Hepatocyte (in vitro differentiated cells): ENCODE measurements at regions not wholly inside any gene's neighbourhood (a gene's known extent, or its start where the extent isn't known, plus 50 kb on each side); places are given as distances from the start of the nearest gene placed in this dataset.

ENCODE experiments used
- DNase-seq: peaks from one replicate; pipeline ENCODE4 v3.0.0-alpha.2; 2016; ENCODE audit warnings: low spot score
- H2AFZ ChIP-seq: fragments of 200-600 bp; sonication (generic); 2 replicates; pipeline ENCODE4 v1.6.0; 2016; ENCODE audit warnings: antibody characterized with exemption, mild to moderate bottlenecking
- H3K27ac ChIP-seq: fragments of 200-600 bp; sonication (generic); 2 replicates; pipeline ENCODE4 v1.5.1; 2016; ENCODE audit warnings: mild to moderate bottlenecking
- H3K27me3 ChIP-seq: fragments of 200-600 bp; sonication (generic); 2 replicates; pipeline ENCODE4 v1.6.1; 2016
- H3K36me3 ChIP-seq: fragments of 200-600 bp; sonication (generic); replicated peaks from 2 replicates; pipeline ENCODE4 v1.5.1; 2016; ENCODE audit warnings: low read depth; ENCODE audit not compliant: insufficient read depth
- H3K4me1 ChIP-seq: fragments of 200-600 bp; sonication (generic); 2 replicates; pipeline ENCODE4 v1.5.1; 2016; ENCODE audit warnings: mild to moderate bottlenecking, moderate library complexity; ENCODE audit not compliant: insufficient read depth
- H3K4me2 ChIP-seq: fragments of 200-600 bp; sonication (generic); 2 replicates; pipeline ENCODE4 v1.6.0; 2016
- H3K4me3 ChIP-seq: fragments of 200-600 bp; sonication (generic); 2 replicates; pipeline ENCODE4 v1.5.1; 2016; ENCODE audit warnings: mild to moderate bottlenecking
- H3K79me2 ChIP-seq: fragments of 200-600 bp; sonication (generic); 2 replicates; pipeline ENCODE4 v1.6.0; 2017; ENCODE audit warnings: mild to moderate bottlenecking
- H3K9me2 ChIP-seq: fragments of 200-600 bp; sonication (generic); replicated peaks from 2 replicates; pipeline ENCODE4 v1.6.0; 2017; ENCODE audit warnings: mild to moderate bottlenecking; ENCODE audit not compliant: insufficient read depth
- H3K9me3 ChIP-seq: fragments of 200-600 bp; sonication (generic); 2 replicates; pipeline ENCODE4 v1.5.1; 2016; ENCODE audit warnings: low read depth, mild to moderate bottlenecking
- H4K20me1 ChIP-seq: fragments of 200-600 bp; sonication (generic); 2 replicates; pipeline ENCODE4 v1.6.0; 2016; ENCODE audit warnings: mild to moderate bottlenecking; ENCODE audit not compliant: insufficient read depth, poor library complexity, severe bottlenecking
- CTCF ChIP-seq: fragments of 200-600 bp; sonication (generic); IDR thresholded peaks from 2 replicates; pipeline ENCODE4 v1.5.1; 2016; ENCODE audit warnings: antibody characterized with exemption, mild to moderate bottlenecking; ENCODE audit not compliant: poor library complexity
- EZH2 ChIP-seq: fragments of 200-600 bp; sonication (generic); IDR thresholded peaks from 2 replicates; pipeline ENCODE4 v1.6.1; 2016; ENCODE audit warnings: antibody characterized with exemption, mild to moderate bottlenecking, borderline replicate concordance
- EZH2phosphoT487 ChIP-seq: fragments of 200-600 bp; sonication (generic); IDR thresholded peaks from one replicate; pipeline ENCODE4 v1.6.1; 2018; ENCODE audit warnings: antibody characterized with exemption, mild to moderate bottlenecking, low read depth, moderate library complexity; ENCODE audit not compliant: unreplicated experiment, severe bottlenecking
- WGBS: methylation state at CpG from one replicate; pipeline ENCODE4 v1.1.6; 2016; ENCODE audit warnings: low lambda C conversion rate; ENCODE audit errors: missing lambda C conversion rate; 5-methylcytosine and 5-hydroxymethylcytosine counted together

DNA sequence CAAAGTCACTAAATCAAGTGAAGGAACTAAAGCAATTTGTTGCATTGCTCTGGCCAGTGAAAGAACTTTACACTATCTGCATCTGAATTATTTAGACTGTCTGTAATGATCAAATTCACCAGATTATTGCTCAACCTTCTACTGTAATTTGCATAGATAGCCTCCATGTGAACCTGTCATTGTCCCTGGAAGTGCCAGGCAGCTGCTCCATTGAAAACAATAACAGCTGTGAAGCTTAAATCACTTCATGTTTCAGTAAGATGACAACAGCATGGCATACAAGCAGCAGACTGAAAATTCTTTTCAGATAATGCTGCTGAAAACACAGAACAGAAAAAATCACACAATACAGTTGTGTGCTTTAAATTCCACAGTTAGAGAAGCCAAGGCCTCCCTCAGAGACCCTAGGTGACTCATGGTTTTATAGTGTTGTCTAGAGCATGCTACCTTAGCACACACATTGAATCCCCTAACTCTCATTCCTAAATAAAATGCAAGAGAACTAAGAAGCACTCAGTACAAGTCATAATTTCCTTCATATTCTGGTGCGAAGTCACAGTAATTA lies 248.9 kb downstream of the TPBG start:
- Histone ChIP-seq H3K27me3 (no peaks in the 10 kb centered on the region), H3K9me3 (no peaks in the 10 kb centered on the region), H3K27ac (no peak overlapping the region), H3K4me2 (no peak overlapping the region), H3K79me2 (no peaks in the 10 kb centered on the region), H3K4me3 (no peak overlapping the region), H3K36me3 (no peaks in the 10 kb centered on the region), H3K4me1 (peaks cover 5% of the 10 kb centered on the region), H3K9me2 (no peaks in the 10 kb centered on the region), H2AFZ (no peak overlapping the region), H4K20me1 (no peaks in the 10 kb centered on the region)
- WGBS: 92% methylated on average over 1 of the region's 1 CpG
- TF ChIP-seq EZH2phosphoT487 (no peak), CTCF (no peak), EZH2 (no peak)
- no peak for DNase-seq

DNA sequence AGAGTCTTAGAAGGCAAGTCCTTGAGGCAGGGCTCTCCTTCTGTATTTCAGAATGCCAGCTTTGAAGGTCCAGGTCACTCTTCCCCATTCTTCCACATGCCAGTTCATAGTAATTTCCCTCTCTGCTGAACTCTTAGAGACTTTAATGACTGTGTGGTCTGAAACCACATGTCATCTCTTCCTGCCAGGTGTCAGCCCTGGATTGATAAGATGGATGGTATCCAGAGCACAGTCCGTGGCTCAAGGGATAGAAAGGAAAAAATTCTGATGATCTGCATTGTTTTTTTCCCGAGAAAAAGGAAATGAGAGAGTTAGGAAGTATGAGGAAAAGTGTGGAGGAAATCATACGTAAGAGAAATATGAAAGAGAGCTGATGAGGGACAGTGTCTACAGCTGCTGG lies 250.9 kb downstream of the TPBG start:
- no peaks in the 10 kb centered on the region for H3K27me3 ChIP-seq
- H3K9me3 ChIP-seq: no peaks in the 10 kb centered on the region
- H3K4me3 ChIP-seq: no peak overlapping the region
- no peak overlapping the region for H2AFZ ChIP-seq
- H3K4me2 ChIP-seq: no peak overlapping the region
- H3K9me2 ChIP-seq: no peaks in the 10 kb centered on the region
- H4K20me1 ChIP-seq: no peaks in the 10 kb centered on the region
- no peak for DNase-seq
- no peaks in the 10 kb centered on the region for H3K36me3 ChIP-seq
- H3K4me1 ChIP-seq: no peaks in the 10 kb centered on the region
- H3K27ac ChIP-seq: no peak overlapping the region
- WGBS: 68% methylated on average over 3 of the region's 3 CpGs
- no peaks in the 10 kb centered on the region for H3K79me2 ChIP-seq
- no peak for TF ChIP-seq EZH2phosphoT487
- no peak for TF ChIP-seq CTCF
- no peak for TF ChIP-seq EZH2

GRCh38 chr6:82616386-82617028 lies 252.9 kb downstream of the TPBG start:
- H3K36me3 ChIP-seq: no peaks in the 10 kb centered on the region
- no peak overlapping the region for H3K4me2 ChIP-seq
- no peak overlapping the region for H3K4me3 ChIP-seq
- H3K79me2 ChIP-seq: no peaks in the 10 kb centered on the region
- no peak overlapping the region for H2AFZ ChIP-seq
- TF ChIP-seq EZH2 (no peak), CTCF (peak; percentile 16), EZH2phosphoT487 (no peak)
- H3K9me3 ChIP-seq: no peaks in the 10 kb centered on the region
- H3K4me1 ChIP-seq: no peaks in the 10 kb centered on the region
- DNase-seq: no peak
- no peaks in the 10 kb centered on the region for H3K27me3 ChIP-seq
- no peaks in the 10 kb centered on the region for H3K9me2 ChIP-seq
- 86% methylated on average over 4 of the region's 4 CpGs for WGBS
- no peak overlapping the region for H3K27ac ChIP-seq
- H4K20me1 ChIP-seq: no peaks in the 10 kb centered on the region
